ENCODE measurements at regions not wholly inside any gene's neighbourhood (a gene's known extent, or its start where the extent isn't known, plus 50 kb on each side); places are given as distances from the start of the nearest gene placed in this dataset.

- no peak overlapping the region for H3K4me2 ChIP-seq (ENCODE audit: low read depth, low read length, poor library complexity, severe bottlenecking)
- no peaks in the 10 kb centered on the region for H3K9me3 ChIP-seq (ENCODE audit: insufficient read depth, low read depth, low read length)
- no peaks in the 10 kb centered on the region for H3F3A ChIP-seq (ENCODE audit: low read depth)
- H3K27me3 ChIP-seq (ENCODE audit: insufficient read depth, low read length, poor library complexity, severe bottlenecking), result no peaks in the 10 kb centered on the region
- H3K9ac ChIP-seq (ENCODE audit: low read depth, low read length, poor library complexity, severe bottlenecking), result no peak overlapping the region
- no peaks in the 10 kb centered on the region for H3K79me2 ChIP-seq (ENCODE audit: insufficient read depth, low read length)
- H3K4me1 ChIP-seq (ENCODE audit: insufficient read depth, low read length, poor library complexity, severe bottlenecking), result no peaks in the 10 kb centered on the region
- H3K36me3 ChIP-seq (ENCODE audit: insufficient read depth, low read length), result no peaks in the 10 kb centered on the region
- H4K20me1 ChIP-seq (ENCODE audit: insufficient read depth, low read length, poor library complexity, severe bottlenecking), result no peaks in the 10 kb centered on the region
- no peak for TF ChIP-seq EZH2phosphoT487 (IDR thresholded peaks at IDR 0.05; ENCODE audit: borderline replicate concordance)
- no peak for TF ChIP-seq CTCF (conservative IDR thresholded peaks at IDR 0.05; ENCODE audit: low read length)
- no peaks in the 10 kb centered on the region for H3K9me2 ChIP-seq (replicated peaks; ENCODE audit: low read depth, low read length)
- H3K4me3 ChIP-seq (ENCODE audit: low read length, poor library complexity, severe bottlenecking), result no peak overlapping the region
- no peak overlapping the region for H2AFZ ChIP-seq (ENCODE audit: low read length)
Observed at GRCh38 chr6:134553936-134554335, 236.0 kb upstream of the SGK1 start.

DNA sequence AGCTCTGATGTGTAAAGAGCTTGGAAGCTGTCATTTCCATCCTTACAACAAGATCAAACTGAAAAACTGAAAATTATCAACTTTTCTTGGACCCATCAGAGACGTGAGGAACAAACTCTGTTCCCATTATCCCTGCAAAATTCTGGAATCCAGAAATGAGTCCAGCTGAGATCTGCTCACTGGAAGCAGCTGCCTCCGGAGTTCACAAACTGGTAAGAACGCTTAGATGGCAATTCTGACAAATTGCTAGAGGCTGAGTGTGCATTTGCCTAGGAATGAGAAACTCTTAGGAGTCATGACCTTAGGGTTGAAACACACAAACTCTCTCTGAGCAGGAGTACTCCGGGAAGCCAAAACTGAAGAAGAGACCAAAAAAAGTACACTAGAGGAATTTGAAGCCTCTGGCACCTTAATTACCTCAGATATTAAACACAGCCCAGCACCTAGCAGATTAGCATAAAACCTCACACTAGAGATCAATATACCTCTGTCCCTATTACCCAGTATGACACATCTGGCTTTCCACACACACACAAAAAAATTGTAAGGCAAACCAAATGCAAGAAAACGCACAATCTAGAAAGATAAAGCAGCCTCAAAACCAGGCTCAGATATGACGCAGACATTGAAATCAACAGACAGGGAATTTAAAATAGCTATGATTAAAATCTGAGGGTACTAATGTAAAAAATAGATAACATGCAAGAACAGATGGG lies 233.5 kb upstream of the SGK1 start:
- Histone ChIP-seq H4K20me1 (ENCODE audit: insufficient read depth, low read length, poor library complexity, severe bottlenecking) (no peaks in the 10 kb centered on the region), H3K79me2 (ENCODE audit: insufficient read depth, low read length) (no peaks in the 10 kb centered on the region), H3K9me2 (replicated peaks; ENCODE audit: low read depth, low read length) (no peaks in the 10 kb centered on the region), H3K36me3 (ENCODE audit: insufficient read depth, low read length) (no peaks in the 10 kb centered on the region), H3F3A (ENCODE audit: low read depth) (no peaks in the 10 kb centered on the region), H3K4me1 (ENCODE audit: insufficient read depth, low read length, poor library complexity, severe bottlenecking) (no peaks in the 10 kb centered on the region), H3K4me3 (ENCODE audit: low read length, poor library complexity, severe bottlenecking) (no peak overlapping the region), H3K9ac (ENCODE audit: low read depth, low read length, poor library complexity, severe bottlenecking) (no peak overlapping the region), H2AFZ (ENCODE audit: low read length) (no peak overlapping the region), H3K27me3 (ENCODE audit: insufficient read depth, low read length, poor library complexity, severe bottlenecking) (no peaks in the 10 kb centered on the region), H3K4me2 (ENCODE audit: low read depth, low read length, poor library complexity, severe bottlenecking) (no peak overlapping the region), H3K9me3 (ENCODE audit: insufficient read depth, low read depth, low read length) (no peaks in the 10 kb centered on the region)
- TF ChIP-seq EZH2phosphoT487 (IDR thresholded peaks at IDR 0.05; ENCODE audit: borderline replicate concordance) (no peak), CTCF (conservative IDR thresholded peaks at IDR 0.05; ENCODE audit: low read length) (no peak)

DNA sequence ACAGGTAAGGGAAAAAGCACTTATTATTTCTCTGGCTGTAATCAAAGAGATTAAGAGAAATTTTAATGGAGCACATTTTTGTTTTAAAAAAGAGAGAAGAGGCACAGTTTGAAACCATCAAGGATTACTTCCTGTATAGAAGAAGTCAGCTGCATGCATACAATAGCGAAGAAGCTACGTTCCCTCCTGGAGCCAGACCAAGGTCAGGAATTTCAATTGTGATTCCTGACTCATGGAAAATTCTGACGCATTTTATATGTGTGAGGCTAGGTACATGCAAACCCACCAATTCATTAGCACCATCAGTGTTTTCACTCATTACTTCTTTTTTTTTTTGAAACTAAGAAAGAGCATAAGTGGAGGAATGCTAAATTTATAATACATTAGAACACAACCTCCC lies 232.7 kb upstream of the SGK1 start:
- H3K27me3 ChIP-seq (ENCODE audit: insufficient read depth, low read length, poor library complexity, severe bottlenecking), result no peaks in the 10 kb centered on the region
- H3K36me3 ChIP-seq (ENCODE audit: insufficient read depth, low read length), result no peaks in the 10 kb centered on the region
- H3K79me2 ChIP-seq (ENCODE audit: insufficient read depth, low read length), result no peaks in the 10 kb centered on the region
- H3K9me2 ChIP-seq (replicated peaks; ENCODE audit: low read depth, low read length), result no peaks in the 10 kb centered on the region
- no peak overlapping the region for H3K4me2 ChIP-seq (ENCODE audit: low read depth, low read length, poor library complexity, severe bottlenecking)
- no peaks in the 10 kb centered on the region for H3K9me3 ChIP-seq (ENCODE audit: insufficient read depth, low read depth, low read length)
- no peak for TF ChIP-seq CTCF (conservative IDR thresholded peaks at IDR 0.05; ENCODE audit: low read length)
- TF ChIP-seq EZH2phosphoT487 (IDR thresholded peaks at IDR 0.05; ENCODE audit: borderline replicate concordance), result no peak
- no peaks in the 10 kb centered on the region for H3F3A ChIP-seq (ENCODE audit: low read depth)
- no peak overlapping the region for H3K4me3 ChIP-seq (ENCODE audit: low read length, poor library complexity, severe bottlenecking)
- H3K9ac ChIP-seq (ENCODE audit: low read depth, low read length, poor library complexity, severe bottlenecking), result no peak overlapping the region
- H4K20me1 ChIP-seq (ENCODE audit: insufficient read depth, low read length, poor library complexity, severe bottlenecking), result no peaks in the 10 kb centered on the region
- H2AFZ ChIP-seq (ENCODE audit: low read length), result no peak overlapping the region
- no peaks in the 10 kb centered on the region for H3K4me1 ChIP-seq (ENCODE audit: insufficient read depth, low read length, poor library complexity, severe bottlenecking)

Data from Loucy (cell line).